ENCODE measurements at regions not wholly inside any gene's neighbourhood (a gene's known extent, or its start where the extent isn't known, plus 50 kb on each side); places are given as distances from the start of the nearest gene placed in this dataset.

GRCh38 chr6:113626475-113626874, 230.7 kb upstream of the MARCKS start:
- H3K4me3 ChIP-seq (replicated peaks; ENCODE audit: low read depth, low read length), result no peak overlapping the region
- no peak for DNase-seq (ENCODE audit: low read depth)
- TF ChIP-seq, protein P1, sequence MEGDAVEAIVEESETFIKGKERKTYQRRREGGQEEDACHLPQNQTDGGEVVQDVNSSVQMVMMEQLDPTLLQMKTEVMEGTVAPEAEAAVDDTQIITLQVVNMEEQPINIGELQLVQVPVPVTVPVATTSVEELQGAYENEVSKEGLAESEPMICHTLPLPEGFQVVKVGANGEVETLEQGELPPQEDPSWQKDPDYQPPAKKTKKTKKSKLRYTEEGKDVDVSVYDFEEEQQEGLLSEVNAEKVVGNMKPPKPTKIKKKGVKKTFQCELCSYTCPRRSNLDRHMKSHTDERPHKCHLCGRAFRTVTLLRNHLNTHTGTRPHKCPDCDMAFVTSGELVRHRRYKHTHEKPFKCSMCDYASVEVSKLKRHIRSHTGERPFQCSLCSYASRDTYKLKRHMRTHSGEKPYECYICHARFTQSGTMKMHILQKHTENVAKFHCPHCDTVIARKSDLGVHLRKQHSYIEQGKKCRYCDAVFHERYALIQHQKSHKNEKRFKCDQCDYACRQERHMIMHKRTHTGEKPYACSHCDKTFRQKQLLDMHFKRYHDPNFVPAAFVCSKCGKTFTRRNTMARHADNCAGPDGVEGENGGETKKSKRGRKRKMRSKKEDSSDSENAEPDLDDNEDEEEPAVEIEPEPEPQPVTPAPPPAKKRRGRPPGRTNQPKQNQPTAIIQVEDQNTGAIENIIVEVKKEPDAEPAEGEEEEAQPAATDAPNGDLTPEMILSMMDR (IDR thresholded peaks at IDR 0.05; ENCODE audit: low read length, missing control alignments), result no peak

GRCh38 chr6:113627480-113627879, 229.7 kb upstream of the MARCKS start:
- TF ChIP-seq, protein P1 (IDR thresholded peaks at IDR 0.05; ENCODE audit: low read length, missing control alignments), result no peak
- H3K4me3 ChIP-seq (replicated peaks; ENCODE audit: low read depth, low read length), result no peak overlapping the region
- DNase-seq (ENCODE audit: low read depth), result no peak

- no peak for DNase-seq (ENCODE audit: low read depth)
- TF ChIP-seq, protein P1 (IDR thresholded peaks at IDR 0.05; ENCODE audit: low read length, missing control alignments), result no peak
- H3K4me3 ChIP-seq (replicated peaks; ENCODE audit: low read depth, low read length), result no peak overlapping the region
These were observed 227.9 kb upstream of the MARCKS start for GRCh38 chr6:113629256-113629655.

DNA sequence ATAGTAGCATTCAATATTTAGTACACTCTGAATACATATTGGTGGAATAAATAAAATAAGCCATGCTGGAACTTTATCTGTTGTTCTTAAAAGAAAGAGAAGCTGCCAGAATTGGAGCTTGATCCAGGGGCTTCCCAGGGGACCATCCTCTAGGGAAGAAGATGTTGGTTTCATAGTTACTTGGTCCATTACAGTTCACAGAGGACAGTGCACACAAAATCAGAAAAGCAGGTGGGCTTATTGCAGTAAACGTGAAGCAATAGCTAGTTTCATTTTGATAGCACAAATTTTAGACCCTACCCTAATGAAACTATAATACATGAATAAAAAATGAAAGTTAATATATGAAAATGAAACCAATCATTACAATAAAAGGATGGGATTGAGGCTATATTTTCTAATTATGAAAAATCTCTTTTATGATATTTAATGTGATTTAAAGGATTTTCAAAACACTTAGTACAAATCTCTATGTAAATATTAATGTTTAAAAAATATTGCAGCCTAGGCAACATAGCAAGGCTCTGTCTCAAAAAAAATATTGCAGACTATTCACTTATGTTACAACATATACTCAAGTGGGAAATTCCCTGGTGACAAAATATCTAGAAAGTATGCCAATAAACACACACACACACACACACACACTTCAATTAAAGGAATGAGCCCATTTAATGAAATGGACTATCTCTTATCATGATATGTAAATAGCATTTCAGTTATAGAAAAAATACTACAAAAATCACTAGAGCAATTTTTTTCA, 227.0 kb upstream of the MARCKS start:
- H3K4me3 ChIP-seq (replicated peaks; ENCODE audit: low read depth, low read length), result no peak overlapping the region
- TF ChIP-seq, protein P1 (IDR thresholded peaks at IDR 0.05; ENCODE audit: low read length, missing control alignments), result no peak
- DNase-seq (ENCODE audit: low read depth), result peak; percentile 88

DNA sequence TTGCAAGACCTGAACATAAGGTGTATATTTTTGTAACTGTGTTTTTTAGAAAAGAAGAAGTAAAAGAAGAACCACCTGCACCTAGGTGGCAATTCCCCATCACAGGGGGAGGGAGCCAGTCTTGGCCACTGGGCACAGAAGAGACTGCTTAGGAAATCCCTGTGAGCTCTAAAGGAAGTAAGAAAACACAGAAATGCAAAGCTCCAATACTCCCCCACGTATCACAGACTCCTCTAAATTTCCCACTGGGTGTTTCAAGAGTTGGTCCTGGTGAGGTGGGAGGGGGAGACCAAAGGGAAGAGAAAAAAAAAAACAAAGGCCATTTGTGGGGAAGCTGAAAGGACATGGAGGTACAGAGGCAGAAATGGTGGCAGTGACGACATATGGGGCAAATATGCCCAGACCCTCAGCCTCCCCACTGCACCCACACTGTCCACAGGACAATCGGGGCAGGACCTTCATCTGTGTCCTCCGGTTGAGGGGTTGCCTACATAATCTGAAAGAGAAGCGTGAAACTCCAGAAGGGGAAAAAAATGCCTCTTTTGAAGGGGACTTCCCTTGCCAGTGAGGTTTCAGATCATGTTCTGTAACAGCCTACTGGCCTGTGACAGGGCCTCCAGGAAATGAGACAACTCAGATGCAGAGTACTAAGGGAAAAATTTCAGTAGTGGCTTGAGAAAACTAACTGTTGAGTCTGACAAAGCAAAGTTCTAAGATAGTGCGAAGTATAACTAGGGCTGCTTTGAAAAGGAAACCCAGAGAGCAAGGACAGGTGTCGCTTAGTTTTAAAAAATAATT, 226.2 kb upstream of the MARCKS start:
- peak; percentile 85 for DNase-seq (ENCODE audit: low read depth)
- H3K4me3 ChIP-seq (replicated peaks; ENCODE audit: low read depth, low read length), result no peak overlapping the region
- TF ChIP-seq, protein P1 (IDR thresholded peaks at IDR 0.05; ENCODE audit: low read length, missing control alignments), result no peak

DNA sequence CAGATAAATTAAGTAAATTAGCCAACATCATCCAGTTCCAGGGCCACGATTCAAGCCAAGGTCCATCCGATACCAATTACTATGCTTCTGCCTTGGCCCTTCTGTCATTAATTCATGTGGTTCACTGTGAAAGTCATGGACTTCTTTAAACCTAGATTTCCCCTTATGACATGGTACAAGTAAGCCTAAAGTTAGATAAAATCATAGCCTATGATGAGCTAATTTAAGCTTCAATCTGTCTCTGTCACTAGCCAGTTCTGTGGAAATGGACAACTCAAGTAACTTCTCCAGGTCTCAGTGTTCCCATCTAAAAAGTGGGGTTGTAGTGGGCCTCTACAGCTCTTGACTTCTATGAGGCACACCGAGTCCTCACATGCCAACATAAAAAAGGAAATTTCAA, 225.5 kb upstream of the MARCKS start:
- no peak overlapping the region for H3K4me3 ChIP-seq (replicated peaks; ENCODE audit: low read depth, low read length)
- no peak for DNase-seq (ENCODE audit: low read depth)
- TF ChIP-seq, protein P1 (IDR thresholded peaks at IDR 0.05; ENCODE audit: low read length, missing control alignments), result no peak
